ENCODE measurements at regions not wholly inside any gene's neighbourhood (a gene's known extent, or its start where the extent isn't known, plus 50 kb on each side); places are given as distances from the start of the nearest gene placed in this dataset.

DNA sequence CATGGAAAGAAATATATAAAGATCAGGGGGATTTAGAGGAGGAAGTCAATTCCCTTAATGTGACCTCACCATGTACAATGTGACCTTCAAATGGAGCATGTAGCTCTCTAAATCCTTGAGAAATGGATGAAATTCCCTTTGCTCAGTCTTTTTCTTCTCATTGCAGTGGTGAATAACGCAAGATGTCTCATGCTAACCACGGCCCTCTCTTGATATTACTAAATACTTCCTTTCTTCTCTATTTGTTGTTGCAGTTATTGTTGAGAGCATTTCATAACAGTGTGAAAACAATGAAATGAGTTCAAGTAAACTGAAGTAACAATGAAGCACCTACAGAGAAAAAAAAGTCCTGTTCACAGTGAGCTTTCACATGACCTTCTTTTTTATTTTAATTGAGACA, 55.6 kb downstream of the ZNF281 start:
- DNase-seq = no peak

GRCh38 chr1:200353232-200353631, 56.6 kb downstream of the ZNF281 start:
- DNase-seq = no peak

- no peak for DNase-seq
Observed at GRCh38 chr1:200351826-200352549, 57.8 kb downstream of the ZNF281 start.

DNA sequence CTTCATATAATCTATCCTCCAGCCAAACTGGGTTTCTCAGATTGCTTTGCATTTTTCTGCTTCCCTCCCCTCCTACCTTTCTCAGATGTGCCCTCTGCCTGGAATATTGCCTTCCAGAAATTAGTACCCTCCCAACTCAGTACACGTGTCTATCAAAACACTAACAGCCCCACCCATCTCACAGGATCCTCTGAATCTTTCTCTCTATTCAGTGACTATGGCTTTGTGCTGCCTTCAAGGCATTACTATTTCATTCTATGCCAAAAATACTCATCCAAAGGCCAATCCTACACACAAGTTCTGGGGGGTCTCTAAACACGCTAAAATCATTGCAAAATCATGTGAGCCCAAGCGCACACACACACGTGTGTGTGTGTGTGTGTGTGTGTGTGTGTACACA, 58.4 kb downstream of the ZNF281 start:
- no peak for DNase-seq

GRCh38 chr1:200346700-200347099, 63.1 kb downstream of the ZNF281 start:
- DNase-seq = no peak

GRCh38 chr1:200345520-200345919, 64.3 kb downstream of the ZNF281 start:
- no peak for DNase-seq

- no peak for DNase-seq
Observed at GRCh38 chr1:200343874-200344273, 66.0 kb downstream of the ZNF281 start.

GRCh38 chr1:200342511-200343311, 67.1 kb downstream of the ZNF281 start:
- no peak for DNase-seq

DNA sequence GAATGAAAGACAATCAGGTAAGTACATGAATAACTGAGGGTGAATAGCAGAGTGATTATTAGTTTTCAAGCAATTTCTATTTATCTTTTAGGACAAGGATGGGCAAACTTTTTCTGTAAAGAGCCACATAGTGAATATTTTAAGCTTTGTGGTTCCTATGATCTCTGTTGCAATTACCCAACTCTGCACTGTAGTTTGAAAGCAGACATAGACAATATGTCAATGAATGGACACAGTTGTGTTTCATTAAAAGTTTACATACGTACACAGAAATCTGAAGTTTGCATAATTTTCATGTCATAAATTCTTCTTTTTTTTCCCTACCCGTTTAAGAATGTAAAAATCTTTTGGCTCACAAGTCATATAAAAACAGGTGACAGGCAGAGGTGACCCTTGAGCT, 71.4 kb downstream of the ZNF281 start:
- no peak for DNase-seq

- DNase-seq = no peak
Observed at GRCh38 chr1:200337831-200338230, 72.0 kb downstream of the ZNF281 start.

DNA sequence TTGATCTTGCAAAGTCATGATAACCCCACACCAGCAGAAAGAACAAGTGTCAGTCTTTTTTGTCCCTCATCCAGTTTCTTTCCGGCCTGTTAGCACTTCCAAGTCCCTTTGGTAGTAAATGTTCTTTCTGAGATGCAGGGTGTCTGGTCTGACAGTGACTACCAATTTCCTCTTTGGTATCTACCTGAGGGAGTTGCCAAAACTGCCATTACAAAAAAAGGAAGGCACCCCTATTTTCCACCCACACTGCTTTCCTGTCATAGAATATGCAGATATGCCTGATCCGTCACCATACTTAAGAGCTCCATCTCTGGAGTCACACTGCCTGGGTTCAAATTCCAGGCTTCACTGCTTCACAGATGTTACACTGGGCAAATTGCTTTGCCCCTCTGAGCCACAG, 72.4 kb downstream of the ZNF281 start:
- no peak for DNase-seq

GRCh38 chr1:200336901-200337391, 72.9 kb downstream of the ZNF281 start:
- DNase-seq = no peak

- no peak for DNase-seq
Observed at GRCh38 chr1:200336101-200336845, 73.6 kb downstream of the ZNF281 start.

DNA sequence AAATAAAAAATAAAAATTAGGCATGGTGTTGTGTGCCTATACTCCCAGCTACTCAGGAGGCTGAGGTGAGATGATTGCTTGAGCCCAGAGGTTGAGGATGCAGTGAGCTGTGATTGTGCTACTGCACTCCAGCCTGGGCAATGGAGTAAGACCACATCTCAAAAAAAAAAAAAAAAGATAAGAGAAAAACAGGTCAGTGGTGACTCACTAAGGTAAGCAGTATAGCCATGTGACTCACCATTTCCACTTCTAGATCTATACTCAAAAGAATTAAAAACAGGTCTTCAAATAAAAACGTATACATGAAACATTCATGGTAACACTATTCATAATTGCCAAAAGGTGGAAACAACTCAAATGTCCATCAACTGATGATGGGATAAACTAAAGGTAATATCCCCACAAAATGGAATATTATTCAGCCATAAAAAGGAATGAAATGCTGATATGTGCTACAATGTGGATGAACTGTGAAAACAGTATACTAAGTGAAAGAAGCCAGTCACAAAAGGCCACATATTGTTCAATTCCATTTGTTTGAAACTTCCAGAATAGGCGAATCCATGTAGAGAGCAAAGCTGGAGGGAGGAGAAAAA, 75.1 kb downstream of the ZNF281 start:
- DNase-seq = no peak

- no peak for DNase-seq
Observed at GRCh38 chr1:200333329-200333728, 76.5 kb downstream of the ZNF281 start.

DNA sequence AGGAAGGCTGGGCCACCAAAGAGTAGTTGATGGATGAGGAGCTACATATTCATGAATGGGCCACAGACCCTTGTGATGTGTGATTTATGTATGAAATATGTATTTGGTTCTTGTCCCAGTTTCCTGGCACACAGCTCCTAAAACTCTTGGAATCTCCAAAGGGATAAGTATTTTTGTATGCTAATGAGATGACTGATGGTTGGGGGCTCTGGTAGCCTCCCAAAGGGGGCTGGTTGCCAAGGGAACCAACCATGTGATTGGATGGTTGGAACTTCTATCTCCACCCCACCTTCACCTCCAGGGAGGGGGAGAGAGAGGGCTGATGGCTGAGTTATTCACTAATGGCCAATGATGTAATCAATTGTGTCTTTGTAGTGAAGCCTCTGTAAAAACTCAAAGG, 77.1 kb downstream of the ZNF281 start:
- no peak for DNase-seq

DNA sequence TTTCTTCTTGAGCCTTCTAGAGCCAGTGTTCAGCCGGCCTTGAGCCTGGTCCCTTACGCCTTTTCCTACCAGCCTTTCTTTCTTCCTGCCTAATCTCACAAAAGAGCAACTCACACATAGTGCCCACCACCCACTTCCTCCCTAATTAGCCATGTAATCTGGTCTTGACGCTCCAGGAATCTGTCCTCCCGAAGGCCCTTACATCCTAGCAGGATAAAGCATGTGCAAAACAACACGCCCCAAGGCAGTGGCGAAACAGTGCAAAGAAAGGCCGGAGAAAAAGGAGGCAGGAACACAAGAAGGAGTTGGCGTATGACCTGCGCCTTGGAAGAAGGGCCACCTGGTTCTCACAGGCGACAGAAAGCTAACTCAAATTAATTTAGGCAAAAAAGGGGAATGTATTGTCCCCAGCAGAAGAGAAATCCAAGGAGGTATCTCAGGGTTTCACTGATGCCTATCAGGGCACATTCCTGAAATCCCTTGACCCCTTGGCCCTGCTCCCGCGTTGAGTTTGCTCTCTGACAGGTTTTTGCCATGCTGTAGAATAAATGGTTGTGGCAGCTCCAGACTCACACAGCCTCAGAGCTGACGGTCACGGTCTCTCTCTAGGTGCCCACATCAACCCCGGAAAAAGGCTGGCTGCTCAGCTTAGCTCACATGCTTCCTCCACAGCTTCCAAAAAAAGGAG, 79.0 kb downstream of the ZNF281 start:
- DNase-seq = no peak

DNA sequence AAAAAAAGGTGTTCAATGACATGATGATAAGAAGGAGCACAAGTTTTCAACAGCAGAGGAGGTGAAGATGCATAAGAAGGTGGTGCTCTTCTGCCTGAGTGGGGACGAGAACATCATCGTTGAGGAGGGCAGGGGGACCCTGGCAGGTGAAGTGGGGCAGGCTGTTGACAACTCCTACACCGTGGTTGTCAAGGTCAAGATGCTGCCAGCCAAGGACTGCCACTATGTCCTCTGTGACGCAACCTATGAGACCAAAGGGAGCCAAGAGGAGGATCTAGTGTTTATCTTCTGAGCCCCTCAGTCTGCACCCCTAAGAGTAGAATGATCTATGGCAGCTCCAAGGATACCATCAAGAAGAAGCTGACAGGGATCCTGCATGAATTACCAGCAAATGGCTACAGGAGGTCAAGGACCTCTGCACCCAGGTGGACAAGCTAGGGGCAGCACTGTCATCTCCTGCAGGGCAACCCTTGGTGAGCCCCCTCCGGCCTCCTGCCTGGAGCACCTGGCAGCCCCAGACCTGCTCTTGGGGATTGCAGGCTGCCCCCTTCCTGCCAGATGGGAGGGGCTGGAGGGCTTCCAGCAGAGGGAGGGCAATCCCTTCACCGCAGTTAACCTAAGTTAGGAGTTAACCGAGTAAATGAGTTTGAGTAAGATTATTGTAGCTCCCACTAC, 80.5 kb downstream of the ZNF281 start:
- DNase-seq = no peak

DNA sequence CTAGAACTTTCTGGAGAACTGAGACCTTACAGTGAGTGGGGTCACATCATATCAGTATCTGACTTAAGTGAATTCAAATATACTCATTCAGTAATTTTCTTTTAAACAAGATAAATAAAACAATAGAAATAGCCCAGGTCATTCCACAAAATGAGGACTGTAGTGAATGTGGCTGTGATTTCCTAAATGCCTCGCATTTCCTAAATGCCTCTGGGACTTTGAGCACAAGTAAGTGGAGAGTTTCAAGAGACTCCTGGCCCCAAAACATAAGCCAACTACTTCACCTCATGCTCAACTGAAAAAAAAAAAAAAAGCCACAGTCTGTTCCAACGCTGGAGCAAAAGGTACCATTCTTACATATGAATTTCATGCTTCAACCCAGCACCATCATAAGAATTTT, 81.5 kb downstream of the ZNF281 start:
- no peak for DNase-seq

- no peak for DNase-seq
Observed at GRCh38 chr1:200323856-200324400, 85.9 kb downstream of the ZNF281 start.

GRCh38 chr1:200319148-200319547, 90.7 kb downstream of the ZNF281 start:
- DNase-seq = no peak

GRCh38 chr1:200317236-200317635, 92.6 kb downstream of the ZNF281 start:
- no peak for DNase-seq
